ENCODE measurements at regions not wholly inside any gene's neighbourhood (a gene's known extent, or its start where the extent isn't known, plus 50 kb on each side); places are given as distances from the start of the nearest gene placed in this dataset.

DNA sequence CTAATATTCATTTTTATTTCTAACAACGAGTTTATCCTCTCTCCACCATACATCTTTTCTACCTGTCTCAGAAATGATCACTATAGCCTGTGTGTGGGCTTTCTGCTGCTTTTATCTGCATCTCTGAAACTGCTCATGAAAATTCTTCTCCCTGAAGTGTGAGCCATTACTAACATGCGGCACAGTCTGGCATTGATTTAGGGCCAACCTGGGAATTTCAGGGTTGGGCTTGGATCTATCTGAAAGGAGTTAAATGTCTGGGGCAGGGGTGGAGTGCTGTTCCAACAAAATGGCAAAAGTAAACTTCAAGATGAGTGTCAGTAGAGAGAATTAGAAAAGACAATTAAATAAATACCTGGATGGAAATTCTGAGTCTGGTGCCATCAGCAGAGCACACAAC lies 198.2 kb upstream of the OSR1 start:
- no peak for TF ChIP-seq POLR2A (IDR thresholded peaks at IDR 0.05)
- TF ChIP-seq, protein P1, sequence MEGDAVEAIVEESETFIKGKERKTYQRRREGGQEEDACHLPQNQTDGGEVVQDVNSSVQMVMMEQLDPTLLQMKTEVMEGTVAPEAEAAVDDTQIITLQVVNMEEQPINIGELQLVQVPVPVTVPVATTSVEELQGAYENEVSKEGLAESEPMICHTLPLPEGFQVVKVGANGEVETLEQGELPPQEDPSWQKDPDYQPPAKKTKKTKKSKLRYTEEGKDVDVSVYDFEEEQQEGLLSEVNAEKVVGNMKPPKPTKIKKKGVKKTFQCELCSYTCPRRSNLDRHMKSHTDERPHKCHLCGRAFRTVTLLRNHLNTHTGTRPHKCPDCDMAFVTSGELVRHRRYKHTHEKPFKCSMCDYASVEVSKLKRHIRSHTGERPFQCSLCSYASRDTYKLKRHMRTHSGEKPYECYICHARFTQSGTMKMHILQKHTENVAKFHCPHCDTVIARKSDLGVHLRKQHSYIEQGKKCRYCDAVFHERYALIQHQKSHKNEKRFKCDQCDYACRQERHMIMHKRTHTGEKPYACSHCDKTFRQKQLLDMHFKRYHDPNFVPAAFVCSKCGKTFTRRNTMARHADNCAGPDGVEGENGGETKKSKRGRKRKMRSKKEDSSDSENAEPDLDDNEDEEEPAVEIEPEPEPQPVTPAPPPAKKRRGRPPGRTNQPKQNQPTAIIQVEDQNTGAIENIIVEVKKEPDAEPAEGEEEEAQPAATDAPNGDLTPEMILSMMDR (IDR thresholded peaks at IDR 0.05): no peak

Data from adrenal gland (tissue), 5 donors.